ENCODE measurements at regions not wholly inside any gene's neighbourhood (a gene's known extent, or its start where the extent isn't known, plus 50 kb on each side); places are given as distances from the start of the nearest gene placed in this dataset.

- TF ChIP-seq BCL11A (IDR thresholded peaks at IDR 0.05; ENCODE audit: low read depth in 2 of 2, low read length in 2 of 2) = no peak
These were observed 465.1 kb upstream of the SLC10A2 start (continued) for GRCh38 chr13:103531278-103531677.

DNA sequence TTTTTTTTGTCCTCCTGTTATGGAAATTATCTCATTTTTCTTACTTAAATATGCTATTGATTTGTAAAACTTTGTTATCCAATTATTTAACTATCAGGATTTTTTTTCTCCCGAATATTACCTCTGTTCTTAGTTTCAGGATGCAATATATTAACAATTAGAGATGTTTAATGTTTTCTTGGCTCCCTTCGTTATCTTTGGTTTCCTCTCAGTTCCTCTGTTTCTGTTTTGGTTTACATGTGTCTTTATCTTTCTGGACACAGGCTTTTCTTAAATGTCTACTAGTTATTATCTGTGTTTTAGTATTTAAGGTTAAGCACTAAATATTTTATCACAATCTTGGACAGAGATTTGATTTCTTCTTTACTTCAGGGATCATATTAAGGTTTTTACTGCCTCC is 462.2 kb upstream of the SLC10A2 start:
- no peak overlapping the region for H2BK120ac ChIP-seq (replicated peaks; ENCODE audit: low read depth, low read length)
- WGBS, 2 experiments (ENCODE audit: extremely low coverage in 1 of 2, insufficient coverage in 1 of 2, insufficient read length in 1 of 2, insufficient replicate concordance in 2 of 2, low coverage in 1 of 2, low lambda C conversion rate in 2 of 2, missing lambda C conversion rate in 1 of 2) = 96% methylated on average over 2 of the region's 2 CpGs; no CpG with 5 or more reads in 1 of the 2 experiments
- H3K4me2 ChIP-seq (ENCODE audit: insufficient read depth in 1 of 2, low read depth in 2 of 2, low read length in 2 of 2) = no peak overlapping the region
- H3K27ac ChIP-seq (ENCODE audit: low read depth, low read length) = no peak overlapping the region
- no peak for DNase-seq (ENCODE audit: low read depth in 1 of 2, low spot score in 2 of 2)
- no peaks in the 10 kb centered on the region for H4K20me1 ChIP-seq (replicated peaks in 1 of 2; ENCODE audit: control insufficient read depth in 1 of 2, insufficient read depth in 2 of 2, low read length in 2 of 2)
- no peak overlapping the region for H2BK5ac ChIP-seq (ENCODE audit: low read depth, low read length)
- no peak overlapping the region for H3K14ac ChIP-seq (ENCODE audit: insufficient read length)
- POLR2A ChIA-PET (ENCODE audit: partially characterized antibody) = no interaction called here
- TF ChIP-seq SIN3A (conservative IDR thresholded peaks at IDR 0.05 in 1 of 2, IDR thresholded peaks at IDR 0.05 in 1 of 2; ENCODE audit: low read depth in 1 of 2, low read length in 2 of 2) = no peak
- TF ChIP-seq CTBP2 (IDR thresholded peaks at IDR 0.05; ENCODE audit: borderline replicate concordance, insufficient read depth, insufficient read length, low read length) = no peak
- H4K8ac ChIP-seq (ENCODE audit: extremely low read depth, insufficient read depth, low read length) = no peak overlapping the region
- no peak overlapping the region for H2AFZ ChIP-seq (ENCODE audit: low read length)
- no peak overlapping the region for H3K4me3 ChIP-seq (ENCODE audit: extremely low read depth in 1 of 4, insufficient read depth in 2 of 4, low read depth in 3 of 4, low read length in 4 of 4)
- no peaks in the 10 kb centered on the region for H3K36me3 ChIP-seq (ENCODE audit: control insufficient read depth in 2 of 4, insufficient read depth in 4 of 4, low read length in 3 of 4)
- H3K9me3 ChIP-seq (ENCODE audit: insufficient read depth in 2 of 2, low read depth in 1 of 2, low read length in 1 of 2) = no peaks in the 10 kb centered on the region
- H2BK12ac ChIP-seq (ENCODE audit: low read depth, low read length) = no peak overlapping the region
- no peak for FAIRE-seq
- no peak overlapping the region for H2AK5ac ChIP-seq (ENCODE audit: low read depth, low read length)
- no peak overlapping the region for H2BK15ac ChIP-seq (ENCODE audit: low read length)
- H3K23me2 ChIP-seq (ENCODE audit: low read depth, low read length) = no peaks in the 10 kb centered on the region; the same call in 1 of the 2 replicates
- H3K4ac ChIP-seq (replicated peaks; ENCODE audit: insufficient read length, low read depth, low read length) = no peak overlapping the region
- no peaks in the 10 kb centered on the region for H3K79me2 ChIP-seq (ENCODE audit: control insufficient read depth in 1 of 2, insufficient read depth in 2 of 2, low read length in 2 of 2)
- H3K9ac ChIP-seq (replicated peaks in 1 of 4; ENCODE audit: extremely low read depth in 1 of 4, low read depth in 3 of 4, low read length in 3 of 4) = no peak overlapping the region
- H4K5ac ChIP-seq (ENCODE audit: insufficient read length, low read depth, low read length) = no peak overlapping the region
- no peaks in the 10 kb centered on the region for H3K4me1 ChIP-seq (replicated peaks in 1 of 4; ENCODE audit: control insufficient read depth in 3 of 4, insufficient read depth in 4 of 4, low read length in 3 of 4)
- H3K79me1 ChIP-seq (ENCODE audit: low read depth, low read length) = no peaks in the 10 kb centered on the region
- no peak overlapping the region for H2BK20ac ChIP-seq (ENCODE audit: low read length)
- CTCF ChIA-PET (ENCODE audit: partially characterized antibody) = no interaction called here
- H3K56ac ChIP-seq (replicated peaks; ENCODE audit: insufficient read length, low read depth, low read length) = no peak overlapping the region
- H4K91ac ChIP-seq (replicated peaks; ENCODE audit: insufficient read length, low read length) = no peak overlapping the region
- no peak overlapping the region for H3K18ac ChIP-seq (ENCODE audit: extremely low read depth, low read length)
- no peak overlapping the region for H3K23ac ChIP-seq (ENCODE audit: insufficient read length)
- no peaks in the 10 kb centered on the region for H3K27me3 ChIP-seq (replicated peaks in 1 of 4; ENCODE audit: control insufficient read depth in 3 of 4, extremely low read depth in 1 of 4, insufficient read depth in 3 of 4, low read length in 3 of 4)
